Trophoblast cell (in vitro differentiated cells and primary cell): ENCODE measurements at regions not wholly inside any gene's neighbourhood (a gene's known extent, or its start where the extent isn't known, plus 50 kb on each side); places are given as distances from the start of the nearest gene placed in this dataset.
A peak's percentile ranks its signal among the peaks of the same experiment; 100 is the strongest.
"Not testable (repeated sequence)": the region's sequence is repeated elsewhere in the genome, so short reads cannot be mapped to it uniquely, and the experiment has no call there.

Experiments
- DNase-seq, 2 donors: peaks; one replicate each; pipeline ENCODE4 v3.0.0-alpha.2; 2016
- H2AFZ ChIP-seq: 2 replicates; pipeline ENCODE4 v1.6.1; 2013; ENCODE audit warnings: low read length, moderate library complexity, mild to moderate bottlenecking; ENCODE audit not compliant: insufficient read depth, poor library complexity
- H2AK5ac ChIP-seq: 2 replicates; pipeline ENCODE4 v1.6.1; 2013; ENCODE audit warnings: mild to moderate bottlenecking, low read length
- H2BK120ac ChIP-seq: 2 replicates; pipeline ENCODE4 v1.6.1; 2013; ENCODE audit warnings: low read length, mild to moderate bottlenecking, moderate library complexity; ENCODE audit not compliant: insufficient read depth, poor library complexity
- H2BK12ac ChIP-seq: 2 replicates; pipeline ENCODE4 v1.6.1; 2013; ENCODE audit warnings: mild to moderate bottlenecking, low read length, moderate library complexity
- H2BK5ac ChIP-seq: 2 replicates; pipeline ENCODE4 v1.6.1; 2013; ENCODE audit warnings: low read length, low read depth, moderate library complexity, mild to moderate bottlenecking; ENCODE audit not compliant: poor library complexity
- H3K14ac ChIP-seq: 2 replicates; pipeline ENCODE4 v1.6.1; 2013; ENCODE audit warnings: mild to moderate bottlenecking, low read length
- H3K18ac ChIP-seq: 2 replicates; pipeline ENCODE4 v1.6.1; 2013; ENCODE audit warnings: mild to moderate bottlenecking, low read length
- H3K23ac ChIP-seq: 2 replicates; pipeline ENCODE4 v1.6.1; 2013; ENCODE audit warnings: low read length
- H3K27ac ChIP-seq: 2 replicates; pipeline ENCODE4 v1.5.1; 2013; ENCODE audit warnings: low read depth, mild to moderate bottlenecking, inconsistent platforms, low read length, moderate library complexity
- H3K27me3 ChIP-seq: 2 replicates; pipeline ENCODE4 v1.6.1; 2013; ENCODE audit warnings: inconsistent platforms, mild to moderate bottlenecking, low read length, moderate library complexity; ENCODE audit not compliant: insufficient read depth
- H3K36me3 ChIP-seq, 2 experiments: 1 replicate in 1 of 2; 2 replicates in 1 of 2; pipeline ENCODE4 v1.6.1; 2013; ENCODE audit warnings: low read length in 2 of 2, mild to moderate bottlenecking in 2 of 2, moderate library complexity in 1 of 2; ENCODE audit not compliant: insufficient read depth in 2 of 2, control insufficient read depth in 1 of 2
- H3K4ac ChIP-seq: 2 replicates; pipeline ENCODE4 v1.6.1; 2013; ENCODE audit warnings: low read depth, mild to moderate bottlenecking, low read length, moderate library complexity
- H3K4me1 ChIP-seq, 2 experiments: 1 replicate in 1 of 2; 2 replicates in 1 of 2; pipeline ENCODE4 v1.6.1; 2013; ENCODE audit warnings: low read length in 2 of 2, mild to moderate bottlenecking in 2 of 2, moderate library complexity in 1 of 2; ENCODE audit not compliant: insufficient read depth in 2 of 2, control insufficient read depth in 1 of 2
- H3K4me2 ChIP-seq: 2 replicates; pipeline ENCODE4 v1.6.1; 2013; ENCODE audit warnings: inconsistent platforms, mild to moderate bottlenecking, low read length, moderate library complexity
- H3K4me3 ChIP-seq: 2 replicates; pipeline ENCODE4 v1.5.1; 2013; ENCODE audit warnings: mild to moderate bottlenecking, low read depth, low read length, inconsistent platforms
- H3K79me1 ChIP-seq: one replicate; pipeline ENCODE4 v1.6.1; 2013; ENCODE audit warnings: low read length
- H3K79me2 ChIP-seq: 2 replicates; pipeline ENCODE4 v1.6.1; 2013; ENCODE audit warnings: low read length, mild to moderate bottlenecking; ENCODE audit not compliant: control insufficient read depth, insufficient read depth, poor library complexity
- H3K9ac ChIP-seq: 2 replicates; pipeline ENCODE4 v1.6.1; 2013; ENCODE audit warnings: mild to moderate bottlenecking, low read length
- H3K9me3 ChIP-seq: 2 replicates; pipeline ENCODE4 v1.6.1; 2013; ENCODE audit warnings: low read depth, mild to moderate bottlenecking, control low read depth, inconsistent platforms, low read length; ENCODE audit not compliant: insufficient read depth
- H4K12ac ChIP-seq: 2 replicates; pipeline ENCODE4 v1.6.1; 2013; ENCODE audit warnings: low read depth, mild to moderate bottlenecking, low read length, moderate library complexity
- H4K8ac ChIP-seq: 2 replicates; pipeline ENCODE4 v1.6.1; 2013; ENCODE audit warnings: low read depth, mild to moderate bottlenecking, low read length, moderate library complexity
- H4K91ac ChIP-seq: one replicate; pipeline ENCODE4 v1.6.1; 2013; ENCODE audit warnings: low read depth, mild to moderate bottlenecking, low read length, moderate library complexity
- WGBS: extraction: QIAGEN DNeasy Blood & Tissue Kit; methylation state at CpG from one replicate; pipeline ENCODE4 v1.1.7; 2013; ENCODE audit warnings: missing lambda C conversion rate; ENCODE audit not compliant: insufficient read length, insufficient coverage; ENCODE audit errors: extremely low coverage; 5-methylcytosine and 5-hydroxymethylcytosine counted together

DNA sequence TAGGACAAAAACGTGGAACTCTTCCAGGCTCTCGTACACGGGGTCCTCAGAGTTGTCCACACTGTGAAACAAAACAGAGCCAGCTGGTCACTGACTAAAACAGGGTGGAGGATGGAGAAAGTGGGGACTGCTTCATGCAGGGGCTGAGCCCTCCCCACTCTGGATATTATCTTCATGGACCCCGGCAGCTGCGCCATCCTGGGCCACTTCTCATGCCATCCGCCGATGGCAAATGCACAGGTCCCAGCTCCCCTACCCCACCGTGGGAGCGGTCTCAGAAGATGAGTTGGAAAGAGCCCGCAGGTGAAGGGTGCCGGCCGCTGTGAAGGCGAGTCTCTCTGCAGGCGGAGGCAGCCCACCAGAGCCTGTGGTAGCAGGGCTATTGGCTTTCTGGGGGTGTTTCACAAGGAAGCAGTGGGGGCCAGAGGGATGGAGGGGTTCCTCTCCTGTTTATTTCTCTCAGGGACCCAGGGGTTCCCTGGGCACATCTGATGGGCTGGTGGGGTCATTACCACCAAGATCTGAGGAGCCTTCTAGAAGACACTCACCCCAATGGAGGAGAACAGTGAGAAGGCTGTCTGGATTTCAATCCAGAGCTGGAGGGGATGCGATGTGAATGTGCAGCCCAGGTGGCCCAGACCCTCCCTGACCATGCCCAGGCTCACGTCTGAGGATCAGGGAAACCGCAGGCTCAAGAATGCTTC is 177.3 kb downstream of the KLF13 start:
- Histone ChIP-seq H4K12ac (no peak overlapping the region), H2BK12ac (no peak overlapping the region), H3K36me3 (no peaks in the 10 kb centered on the region), H2BK120ac (no peak overlapping the region), H2AFZ (no peak overlapping the region), H3K27ac (no peak overlapping the region), H3K4me3 (no peak overlapping the region), H4K8ac (no peak overlapping the region), H3K14ac (no peak overlapping the region), H3K27me3 (no peaks in the 10 kb centered on the region), H3K79me1 (no peaks in the 10 kb centered on the region), H4K91ac (no peak overlapping the region), H3K23ac (no peak overlapping the region), H3K4me1 (peaks cover 8 to 9% of the 10 kb centered on the region in 2 experiments), H3K18ac (no peak overlapping the region), H2AK5ac (no peak overlapping the region), H3K4me2 (no peak overlapping the region), H2BK5ac (no peak overlapping the region), H3K4ac (no peak overlapping the region), H3K79me2 (no peaks in the 10 kb centered on the region), H3K9ac (no peak overlapping the region), H3K9me3 (no peaks in the 10 kb centered on the region)
- no peak for DNase-seq
- no CpG with 5 or more reads among the region's 17 CpGs for WGBS

DNA sequence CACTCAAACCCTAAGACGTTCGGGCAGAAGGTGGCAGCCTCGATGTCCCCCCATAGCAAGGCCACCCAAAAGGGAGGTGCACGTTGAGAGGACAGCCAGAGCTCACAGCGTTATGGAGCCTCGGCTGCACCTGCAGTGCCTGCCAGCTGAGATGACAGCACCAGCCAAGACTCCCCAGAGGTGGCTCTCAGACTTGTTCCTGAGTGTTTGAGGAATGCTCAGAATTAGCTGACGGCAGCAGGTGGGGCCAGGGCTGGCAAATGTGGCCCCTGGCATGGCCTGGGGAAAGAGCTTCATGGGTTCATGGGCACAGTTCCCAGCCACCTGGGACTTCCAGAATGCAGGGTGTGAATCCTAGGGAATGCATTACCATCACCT is 177.8 kb downstream of the KLF13 start:
- Histone ChIP-seq H4K91ac (no peak overlapping the region), H3K4ac (no peak overlapping the region), H3K23ac (no peak overlapping the region), H2BK120ac (no peak overlapping the region), H3K18ac (no peak overlapping the region), H2BK5ac (no peak overlapping the region), H3K27me3 (no peaks in the 10 kb centered on the region), H4K12ac (no peak overlapping the region), H2AK5ac (no peak overlapping the region), H3K4me2 (no peak overlapping the region), H3K4me3 (no peak overlapping the region), H3K27ac (no peak overlapping the region), H3K79me1 (no peaks in the 10 kb centered on the region), H3K4me1 (peaks cover 8 to 9% of the 10 kb centered on the region in 2 experiments), H3K9me3 (no peaks in the 10 kb centered on the region), H3K14ac (no peak overlapping the region), H2BK12ac (no peak overlapping the region), H4K8ac (no peak overlapping the region), H2AFZ (no peak overlapping the region), H3K36me3 (no peaks in the 10 kb centered on the region), H3K79me2 (no peaks in the 10 kb centered on the region), H3K9ac (no peak overlapping the region)
- DNase-seq = peak; percentile 97 to 98
- no CpG with 5 or more reads among the region's 7 CpGs for WGBS

DNA sequence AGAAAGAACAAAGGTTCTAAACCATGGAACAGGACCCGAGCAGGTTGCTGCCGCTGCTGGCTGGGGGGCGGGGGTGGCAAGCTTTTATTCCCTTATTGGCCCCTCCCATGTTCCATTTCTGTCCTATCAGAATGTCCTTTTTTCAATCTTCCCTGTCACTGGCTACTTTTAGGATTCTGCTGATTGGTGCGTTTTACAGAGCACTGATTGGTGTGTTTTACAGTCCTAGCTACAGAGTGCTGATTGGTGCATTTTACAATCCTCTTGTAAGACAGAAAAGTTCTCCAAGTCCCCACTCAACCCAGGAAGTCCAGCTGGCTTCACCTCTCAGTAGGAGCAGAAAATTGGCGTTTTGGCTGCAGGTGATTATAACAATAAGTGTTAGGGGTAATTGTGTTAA is 180.9 kb downstream of the KLF13 start:
- H3K4me3 ChIP-seq, H4K12ac ChIP-seq, H3K27me3 ChIP-seq, H3K14ac ChIP-seq, H3K4me2 ChIP-seq, H4K8ac ChIP-seq, H4K91ac ChIP-seq, H2BK12ac ChIP-seq, H3K23ac ChIP-seq, H3K18ac ChIP-seq, H2AK5ac ChIP-seq, H3K9me3 ChIP-seq, H3K79me1 ChIP-seq, H2AFZ ChIP-seq, H2BK5ac ChIP-seq, H3K36me3 ChIP-seq, H3K27ac ChIP-seq, H3K4me1 ChIP-seq, H3K9ac ChIP-seq, H3K4ac ChIP-seq, H2BK120ac ChIP-seq, H3K79me2 ChIP-seq, DNase-seq: not testable (repeated sequence)
- 100% methylated on average over 1 of the region's 5 CpGs for WGBS

DNA sequence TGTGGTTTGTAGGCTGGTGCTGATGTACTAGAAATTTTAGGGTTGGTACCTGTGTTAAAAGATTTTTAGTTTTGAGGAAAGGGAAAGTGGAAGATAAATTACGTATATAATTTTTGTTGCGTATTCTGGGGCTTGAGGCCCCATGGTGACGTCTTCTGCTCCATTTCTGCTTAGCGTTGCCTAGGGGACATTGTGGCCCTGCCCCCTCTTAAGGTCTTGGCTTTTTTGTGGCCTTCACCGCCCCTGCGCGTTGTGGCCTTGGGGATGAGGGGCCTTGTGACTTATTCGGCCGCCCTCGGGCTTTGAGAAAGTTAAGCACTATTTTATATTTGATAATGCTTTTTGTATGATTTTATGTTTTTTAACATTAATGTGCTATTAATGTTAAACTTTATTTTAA is 182.0 kb downstream of the KLF13 start:
- no peak overlapping the region for H4K12ac ChIP-seq
- 93% methylated on average over 2 of the region's 10 CpGs for WGBS
- H2BK120ac ChIP-seq = no peak overlapping the region
- no peak overlapping the region for H2BK5ac ChIP-seq
- peaks cover 2 to 4% of the 10 kb centered on the region in 2 experiments for H3K4me1 ChIP-seq
- no peak overlapping the region for H3K18ac ChIP-seq
- peak overlapping the region; percentile 76 for H2BK12ac ChIP-seq
- H3K36me3 ChIP-seq = peaks cover 0 to 3% of the 10 kb centered on the region in 2 experiments
- no peak overlapping the region for H4K8ac ChIP-seq
- no peak overlapping the region for H3K4ac ChIP-seq
- no peaks in the 10 kb centered on the region for H3K79me2 ChIP-seq
- H3K9ac ChIP-seq = no peak overlapping the region
- no peak overlapping the region for H3K4me2 ChIP-seq
- H2AK5ac ChIP-seq = no peak overlapping the region
- no peak overlapping the region for H3K27ac ChIP-seq
- no peak overlapping the region for H4K91ac ChIP-seq
- H2AFZ ChIP-seq = no peak overlapping the region
- no peak overlapping the region for H3K23ac ChIP-seq
- DNase-seq = no peak
- H3K27me3 ChIP-seq = no peaks in the 10 kb centered on the region
- no peak overlapping the region for H3K14ac ChIP-seq
- H3K9me3 ChIP-seq = no peaks in the 10 kb centered on the region
- H3K4me3 ChIP-seq = no peak overlapping the region
- no peaks in the 10 kb centered on the region for H3K79me1 ChIP-seq
